ENCODE measurements at regions not wholly inside any gene's neighbourhood (a gene's known extent, or its start where the extent isn't known, plus 50 kb on each side); places are given as distances from the start of the nearest gene placed in this dataset.
A peak's percentile ranks its signal among the peaks of the same experiment; 100 is the strongest.

DNA sequence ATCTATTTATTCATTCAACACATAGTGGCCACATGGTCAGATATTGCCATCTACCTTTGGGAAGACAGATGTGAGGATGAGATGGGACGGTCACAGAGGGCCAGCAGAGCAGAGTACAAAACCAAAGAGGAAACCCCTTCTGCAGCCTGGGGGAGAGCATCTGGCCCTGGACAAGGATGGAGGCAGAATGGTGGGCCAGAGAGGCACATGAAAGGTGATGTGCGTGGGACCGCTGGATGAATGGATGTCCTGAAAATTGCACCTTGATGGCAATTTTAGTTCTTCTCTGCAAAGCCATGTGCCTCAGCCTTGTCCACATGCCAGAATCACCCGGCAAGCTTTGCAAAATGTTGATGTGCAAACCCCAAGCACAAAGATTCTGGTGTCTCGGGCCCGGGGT, 77.4 kb upstream of the CD93 start:
- no peak for DNase-seq (ENCODE audit: low spot score)
- no peak for ATAC-seq (ENCODE audit: low read depth)
- Histone ChIP-seq H3K4me1 (ENCODE audit: insufficient read depth, poor library complexity, severe bottlenecking) (peaks cover 33% of the 10 kb centered on the region), H3K9me3 (ENCODE audit: severe bottlenecking) (no peaks in the 10 kb centered on the region), H3K4me3 (ENCODE audit: severe bottlenecking) (no peak overlapping the region), H3K27me3 (ENCODE audit: insufficient read depth, poor library complexity, severe bottlenecking) (no peaks in the 10 kb centered on the region), H3K36me3 (ENCODE audit: low read depth) (no peaks in the 10 kb centered on the region), H3K27ac (ENCODE audit: poor library complexity, severe bottlenecking) (no peak overlapping the region)
- TF ChIP-seq, protein P1, sequence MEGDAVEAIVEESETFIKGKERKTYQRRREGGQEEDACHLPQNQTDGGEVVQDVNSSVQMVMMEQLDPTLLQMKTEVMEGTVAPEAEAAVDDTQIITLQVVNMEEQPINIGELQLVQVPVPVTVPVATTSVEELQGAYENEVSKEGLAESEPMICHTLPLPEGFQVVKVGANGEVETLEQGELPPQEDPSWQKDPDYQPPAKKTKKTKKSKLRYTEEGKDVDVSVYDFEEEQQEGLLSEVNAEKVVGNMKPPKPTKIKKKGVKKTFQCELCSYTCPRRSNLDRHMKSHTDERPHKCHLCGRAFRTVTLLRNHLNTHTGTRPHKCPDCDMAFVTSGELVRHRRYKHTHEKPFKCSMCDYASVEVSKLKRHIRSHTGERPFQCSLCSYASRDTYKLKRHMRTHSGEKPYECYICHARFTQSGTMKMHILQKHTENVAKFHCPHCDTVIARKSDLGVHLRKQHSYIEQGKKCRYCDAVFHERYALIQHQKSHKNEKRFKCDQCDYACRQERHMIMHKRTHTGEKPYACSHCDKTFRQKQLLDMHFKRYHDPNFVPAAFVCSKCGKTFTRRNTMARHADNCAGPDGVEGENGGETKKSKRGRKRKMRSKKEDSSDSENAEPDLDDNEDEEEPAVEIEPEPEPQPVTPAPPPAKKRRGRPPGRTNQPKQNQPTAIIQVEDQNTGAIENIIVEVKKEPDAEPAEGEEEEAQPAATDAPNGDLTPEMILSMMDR (IDR thresholded peaks at IDR 0.05; ENCODE audit: poor library complexity, severe bottlenecking) = no peak

DNA sequence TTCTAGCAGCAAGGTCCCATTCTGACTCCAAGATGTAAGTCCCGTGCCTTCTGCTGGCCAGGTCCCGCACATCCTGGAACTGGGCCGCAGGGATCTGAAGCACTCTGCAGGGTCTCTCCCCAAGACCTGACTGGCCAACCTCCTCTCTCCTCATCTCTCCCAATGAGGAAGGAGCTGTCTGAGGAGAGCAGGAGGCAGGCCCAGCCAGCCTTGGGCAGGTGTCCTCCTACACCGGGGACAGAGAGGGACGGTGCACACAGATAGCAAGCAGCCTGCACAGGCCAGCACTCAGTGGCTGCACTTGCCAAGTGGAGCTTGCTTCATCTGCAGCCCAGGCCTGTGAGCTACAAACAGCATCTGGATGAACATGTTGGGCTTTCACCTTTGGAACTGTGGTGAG, 76.8 kb upstream of the CD93 start:
- Histone ChIP-seq H3K36me3 (ENCODE audit: low read depth) (no peaks in the 10 kb centered on the region), H3K9me3 (ENCODE audit: severe bottlenecking) (no peaks in the 10 kb centered on the region), H3K4me1 (ENCODE audit: insufficient read depth, poor library complexity, severe bottlenecking) (peaks cover 37% of the 10 kb centered on the region), H3K27ac (ENCODE audit: poor library complexity, severe bottlenecking) (peak overlapping the region; percentile 48), H3K27me3 (ENCODE audit: insufficient read depth, poor library complexity, severe bottlenecking) (no peaks in the 10 kb centered on the region), H3K4me3 (ENCODE audit: severe bottlenecking) (no peak overlapping the region)
- no peak for ATAC-seq (ENCODE audit: low read depth)
- DNase-seq (ENCODE audit: low spot score) = no peak
- TF ChIP-seq, protein P1 (IDR thresholded peaks at IDR 0.05; ENCODE audit: poor library complexity, severe bottlenecking) = no peak

DNA sequence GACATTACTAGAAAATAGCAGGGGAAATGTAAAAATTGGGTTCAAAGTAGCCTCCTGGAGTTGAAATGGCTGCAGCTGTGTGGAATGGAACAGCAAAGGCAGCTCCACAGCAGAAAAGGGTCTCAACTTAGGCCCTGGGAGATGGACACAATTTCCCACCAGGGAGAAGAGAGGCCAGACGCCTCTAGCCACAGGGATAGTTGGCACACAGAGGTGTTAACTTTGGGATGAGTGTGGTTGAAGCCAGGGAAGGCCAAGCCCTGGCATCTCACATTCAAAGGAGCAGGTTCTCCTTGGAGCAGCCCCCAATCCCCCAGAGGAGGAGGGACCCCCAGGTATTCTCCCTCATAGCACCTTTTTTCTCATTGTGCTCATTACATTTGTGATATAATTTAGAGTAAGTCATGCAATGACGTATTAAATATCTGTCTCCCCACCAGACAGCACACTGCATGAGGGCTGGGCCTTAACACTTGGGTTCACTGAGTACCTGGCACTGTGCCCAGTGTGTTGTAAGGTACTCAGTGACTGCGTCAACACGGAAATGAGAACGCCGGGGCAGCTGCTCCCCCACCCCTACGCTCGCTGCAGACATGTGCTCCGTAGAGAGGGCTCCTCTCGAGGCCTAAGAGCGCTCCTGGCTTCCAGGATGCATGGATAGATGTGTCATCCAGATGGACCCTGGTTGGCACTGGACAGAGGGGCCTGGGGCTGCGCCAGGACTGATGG, 76.0 kb upstream of the CD93 start:
- H3K27ac ChIP-seq (ENCODE audit: poor library complexity, severe bottlenecking) = peak overlapping the region; percentile 48
- peak; percentile 69 for ATAC-seq (ENCODE audit: low read depth)
- peak; percentile 93 for DNase-seq (ENCODE audit: low spot score)

DNA sequence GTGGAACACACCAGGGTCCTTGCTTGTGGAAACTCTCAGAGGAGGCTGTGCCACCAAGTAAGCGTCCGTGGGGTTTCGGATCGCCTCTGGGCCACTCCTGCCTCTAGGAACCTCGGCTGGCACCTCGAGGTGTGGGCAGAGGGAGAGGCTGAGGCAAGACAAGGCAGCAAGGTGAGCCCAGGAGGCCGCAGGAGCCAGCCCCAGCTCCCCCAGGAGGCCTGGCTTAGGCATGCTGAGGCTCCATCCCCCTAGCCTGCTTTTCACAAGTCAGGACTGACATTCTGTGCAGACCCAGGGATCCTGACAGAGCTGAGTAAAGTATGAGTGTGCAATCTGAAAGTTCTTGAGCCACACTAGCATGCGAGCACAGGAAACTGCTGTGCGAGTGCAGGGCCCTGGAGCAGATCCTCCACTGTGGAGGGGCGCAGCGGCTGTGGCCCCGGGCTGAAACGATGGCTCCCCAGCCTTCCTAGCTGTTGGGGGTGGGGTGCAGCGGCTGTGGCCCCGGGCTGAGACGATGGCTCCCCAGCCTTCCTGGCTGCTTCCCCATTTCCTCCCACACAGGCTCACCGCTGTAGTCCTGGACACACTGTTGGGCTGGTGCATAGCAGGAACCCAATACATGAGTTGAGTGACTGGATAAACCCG, 75.2 kb upstream of the CD93 start:
- peak; percentile 20; the same call in 2 of the 3 replicates for ATAC-seq (ENCODE audit: low read depth)
- TF ChIP-seq, protein P1 (IDR thresholded peaks at IDR 0.05; ENCODE audit: poor library complexity, severe bottlenecking) = no peak
- Histone ChIP-seq H3K4me1 (ENCODE audit: insufficient read depth, poor library complexity, severe bottlenecking) (peaks cover 45% of the 10 kb centered on the region), H3K9me3 (ENCODE audit: severe bottlenecking) (no peaks in the 10 kb centered on the region), H3K4me3 (ENCODE audit: severe bottlenecking) (no peak overlapping the region), H3K27ac (ENCODE audit: poor library complexity, severe bottlenecking) (peak overlapping the region; percentile 48), H3K27me3 (ENCODE audit: insufficient read depth, poor library complexity, severe bottlenecking) (no peaks in the 10 kb centered on the region), H3K36me3 (ENCODE audit: low read depth) (no peaks in the 10 kb centered on the region)
- DNase-seq (ENCODE audit: low spot score) = no peak

More for the DNA sequence above, 76.0 kb upstream of the CD93 start:
- H3K4me3 ChIP-seq (ENCODE audit: severe bottlenecking) = no peak overlapping the region
- no peaks in the 10 kb centered on the region for H3K9me3 ChIP-seq (ENCODE audit: severe bottlenecking)
- no peaks in the 10 kb centered on the region for H3K36me3 ChIP-seq (ENCODE audit: low read depth)
- peaks cover 39% of the 10 kb centered on the region for H3K4me1 ChIP-seq (ENCODE audit: insufficient read depth, poor library complexity, severe bottlenecking)
- TF ChIP-seq, protein P1 (IDR thresholded peaks at IDR 0.05; ENCODE audit: poor library complexity, severe bottlenecking) = no peak
- H3K27me3 ChIP-seq (ENCODE audit: insufficient read depth, poor library complexity, severe bottlenecking) = no peaks in the 10 kb centered on the region

Data from RWPE2 (cell line).